NCI-H1092 treated with DMSO at 0.1 percent for 48 hours (cell line): ENCODE measurements at regions not wholly inside any gene's neighbourhood (a gene's known extent, or its start where the extent isn't known, plus 50 kb on each side); places are given as distances from the start of the nearest gene placed in this dataset.
"Not testable (repeated sequence)": the region's sequence is repeated elsewhere in the genome, so short reads cannot be mapped to it uniquely, and the experiment has no call there.

ENCODE experiments used
- DNase-seq: peaks from one replicate; lab custom pipeline; 2025; lab: John Stamatoyannopoulos, UW

- no peak for DNase-seq
Measured at GRCh38 chr2:228417956-228418355, 236.5 kb upstream of the SPHKAP start.

GRCh38 chr2:228417526-228417925, 236.0 kb upstream of the SPHKAP start:
- DNase-seq, result no peak

- DNase-seq, result no peak
Measured at GRCh38 chr2:228410061-228410460, 228.6 kb upstream of the SPHKAP start.

- DNase-seq, result no peak
Measured at GRCh38 chr2:228409493-228409892, 228.0 kb upstream of the SPHKAP start.

GRCh38 chr2:228408529-228409227, 227.2 kb upstream of the SPHKAP start:
- DNase-seq, result no peak

- DNase-seq, result no peak
Measured at GRCh38 chr2:228407821-228408220, 226.3 kb upstream of the SPHKAP start.

- DNase-seq, result no peak
Measured at GRCh38 chr2:228401065-228401912, 219.8 kb upstream of the SPHKAP start.

- no peak for DNase-seq
Measured at GRCh38 chr2:228387776-228388175, 206.3 kb upstream of the SPHKAP start.

GRCh38 chr2:228378696-228379425, 197.4 kb upstream of the SPHKAP start:
- no peak for DNase-seq

- DNase-seq, result no peak
Measured at GRCh38 chr2:228378233-228378632, 196.7 kb upstream of the SPHKAP start.

- DNase-seq, result peak; percentile 19
Measured at GRCh38 chr2:228377533-228377932, 196.0 kb upstream of the SPHKAP start.

- no peak for DNase-seq
Measured at GRCh38 chr2:228374741-228375140, 193.3 kb upstream of the SPHKAP start.

- DNase-seq, result no peak
Measured at GRCh38 chr2:228373191-228373590, 191.7 kb upstream of the SPHKAP start.

GRCh38 chr2:228372212-228372611, 190.7 kb upstream of the SPHKAP start:
- no peak for DNase-seq

- DNase-seq, result no peak
Measured at GRCh38 chr2:228369400-228370031, 188.0 kb upstream of the SPHKAP start.

- no peak for DNase-seq
Measured at GRCh38 chr2:228367356-228367755, 185.9 kb upstream of the SPHKAP start.

GRCh38 chr2:228359473-228359872, 178.0 kb upstream of the SPHKAP start:
- no peak for DNase-seq

- no peak for DNase-seq
Measured at GRCh38 chr2:228355897-228356296, 174.4 kb upstream of the SPHKAP start.

GRCh38 chr2:228352980-228353379, 171.5 kb upstream of the SPHKAP start:
- DNase-seq, result not testable (repeated sequence)

- peak; percentile 84 for DNase-seq
Measured at GRCh38 chr2:228352048-228352447, 170.6 kb upstream of the SPHKAP start.

GRCh38 chr2:228348516-228349064, 167.1 kb upstream of the SPHKAP start:
- no peak for DNase-seq

- no peak for DNase-seq
Measured at GRCh38 chr2:228344531-228344930, 163.0 kb upstream of the SPHKAP start.
